ENCODE measurements at regions not wholly inside any gene's neighbourhood (a gene's known extent, or its start where the extent isn't known, plus 50 kb on each side); places are given as distances from the start of the nearest gene placed in this dataset.

- Histone ChIP-seq H3K4me1 (ENCODE audit: control insufficient read depth in 1 of 2, insufficient read depth in 2 of 2, low read length in 2 of 2) (no peaks in the 10 kb centered on the region), H3K27me3 (ENCODE audit: insufficient read depth, low read length) (no peaks in the 10 kb centered on the region), H3K9me2 (ENCODE audit: insufficient read depth) (no peaks in the 10 kb centered on the region), H4K20me1 (ENCODE audit: insufficient read depth) (no peaks in the 10 kb centered on the region), H3K4me2 (ENCODE audit: low read length) (no peak overlapping the region), H3K4me3 (replicated peaks in 1 of 2; ENCODE audit: low read depth in 1 of 2, low read length in 2 of 2) (no peak overlapping the region), H3K36me3 (ENCODE audit: control insufficient read depth in 1 of 2, insufficient read depth in 2 of 2, low read length in 2 of 2) (no peaks in the 10 kb centered on the region), H3K9ac (ENCODE audit: low read length) (no peak overlapping the region), H2AFZ (ENCODE audit: low read depth, low read length, poor library complexity, severe bottlenecking) (no peak overlapping the region), H3K27ac (ENCODE audit: low read depth, low read length) (no peak overlapping the region), H3K79me2 (ENCODE audit: insufficient read depth, low read length) (no peaks in the 10 kb centered on the region), H3K9me3 (ENCODE audit: control insufficient read depth in 1 of 2, insufficient read depth in 1 of 2, low read depth in 1 of 2, low read length in 2 of 2) (peaks cover under 1 to 8% of the 10 kb centered on the region in 2 experiments; a peak in 1 of 4 replicates)
- intact Hi-C loops (cut with micrococcal nuclease), result no loop called here
- POLR2A ChIA-PET, result no interaction called here
- DNase-seq (ENCODE audit: low read depth, low spot score) (no peak), ATAC-seq (no peak)
- TF ChIP-seq CBX3 (IDR thresholded peaks at IDR 0.05; ENCODE audit: low read depth) (no peak), RAD21 (IDR thresholded peaks at IDR 0.05; ENCODE audit: low read depth) (no peak), SIN3A (IDR thresholded peaks at IDR 0.05; ENCODE audit: low read depth) (no peak), POLR2AphosphoS5 (IDR thresholded peaks at IDR 0.05; ENCODE audit: low read depth, low read length) (no peak), JUND (IDR thresholded peaks at IDR 0.05) (no peak), EZH2 (IDR thresholded peaks at IDR 0.05) (no peak), SP1 (IDR thresholded peaks at IDR 0.05; ENCODE audit: low read depth) (no peak), ELF1 (IDR thresholded peaks at IDR 0.05; ENCODE audit: borderline replicate concordance, low read depth) (no peak), ZFX (IDR thresholded peaks at IDR 0.05) (no peak), EZH2phosphoT487 (IDR thresholded peaks at IDR 0.05; ENCODE audit: borderline replicate concordance) (no peak), YY1 (IDR thresholded peaks at IDR 0.05; ENCODE audit: extremely low read depth, insufficient replicate concordance, low read depth, low read length) (no peak), POLR2A (IDR thresholded peaks at IDR 0.05; ENCODE audit: borderline replicate concordance, extremely low read depth, insufficient read depth, insufficient read length) (no peak)
- CTCF ChIA-PET, result no interaction called here
- BruUV-seq (replicated peaks), result no TSS peak
- RAD21 ChIA-PET (ENCODE audit: low non-redundant PET in 1 of 2, low total read pairs in 2 of 2, uncharacterized antibody in 2 of 2, unreplicated experiment in 2 of 2), result no interaction called here
These were observed 88.2 kb upstream of the ZNF385D start for GRCh38 chr3:21839176-21839575.

- no peak for DNase-seq (ENCODE audit: low read depth, low spot score)
- H3K9ac ChIP-seq (ENCODE audit: low read length), result no peak overlapping the region
- H3K9me3 ChIP-seq (ENCODE audit: control insufficient read depth in 1 of 2, insufficient read depth in 1 of 2, low read depth in 1 of 2, low read length in 2 of 2), result peaks cover 3 to 9% of the 10 kb centered on the region in 2 experiments; a peak in 1 of 4 replicates
- H3K4me3 ChIP-seq (replicated peaks in 1 of 2; ENCODE audit: low read depth in 1 of 2, low read length in 2 of 2), result no peak overlapping the region
- no peaks in the 10 kb centered on the region for H3K4me1 ChIP-seq (ENCODE audit: control insufficient read depth in 1 of 2, insufficient read depth in 2 of 2, low read length in 2 of 2)
- no peaks in the 10 kb centered on the region for H3K79me2 ChIP-seq (ENCODE audit: insufficient read depth, low read length)
- no peaks in the 10 kb centered on the region for H4K20me1 ChIP-seq (ENCODE audit: insufficient read depth)
- H2AFZ ChIP-seq (ENCODE audit: low read depth, low read length, poor library complexity, severe bottlenecking), result no peak overlapping the region
- H3K27me3 ChIP-seq (ENCODE audit: insufficient read depth, low read length), result no peaks in the 10 kb centered on the region
- no peak overlapping the region for H3K27ac ChIP-seq (ENCODE audit: low read depth, low read length)
- no peaks in the 10 kb centered on the region for H3K9me2 ChIP-seq (ENCODE audit: insufficient read depth)
- intact Hi-C loops (cut with micrococcal nuclease), result no loop called here
- ChIA-PET POLR2A (no interaction called here), RAD21 (ENCODE audit: low non-redundant PET in 1 of 2, low total read pairs in 2 of 2, uncharacterized antibody in 2 of 2, unreplicated experiment in 2 of 2) (no interaction called here), CTCF (no interaction called here)
- no peaks in the 10 kb centered on the region for H3K36me3 ChIP-seq (ENCODE audit: control insufficient read depth in 1 of 2, insufficient read depth in 2 of 2, low read length in 2 of 2)
- no peak for ATAC-seq
- no peak for TF ChIP-seq ELF1 (IDR thresholded peaks at IDR 0.05; ENCODE audit: borderline replicate concordance, low read depth)
- peak in 1 of 3 experiments; percentile 30; a peak in 1 of 6 replicates for TF ChIP-seq CTCF (IDR thresholded peaks at IDR 0.05 in 2 of 3, conservative IDR thresholded peaks at IDR 0.05 in 1 of 3; ENCODE audit: borderline replicate concordance in 1 of 3, insufficient read depth in 1 of 3, low read depth in 2 of 3, low read length in 2 of 3)
- BruUV-seq (replicated peaks), result no TSS peak
- no peak overlapping the region for H3K4me2 ChIP-seq (ENCODE audit: low read length)
These were observed 88.6 kb upstream of the ZNF385D start for GRCh38 chr3:21839592-21839991.
